HPDE6-E6E7 (cell line): ENCODE measurements at regions not wholly inside any gene's neighbourhood (a gene's known extent, or its start where the extent isn't known, plus 50 kb on each side); places are given as distances from the start of the nearest gene placed in this dataset.
A peak's percentile ranks its signal among the peaks of the same experiment; 100 is the strongest.
"Not testable (repeated sequence)": the region's sequence is repeated elsewhere in the genome, so short reads cannot be mapped to it uniquely, and the experiment has no call there.

Source experiments
- DNase-seq: peaks from one replicate; pipeline ENCODE4 v3.0.0; 2011; ENCODE audit warnings: missing footprints; ENCODE audit errors: extremely low spot score

DNA sequence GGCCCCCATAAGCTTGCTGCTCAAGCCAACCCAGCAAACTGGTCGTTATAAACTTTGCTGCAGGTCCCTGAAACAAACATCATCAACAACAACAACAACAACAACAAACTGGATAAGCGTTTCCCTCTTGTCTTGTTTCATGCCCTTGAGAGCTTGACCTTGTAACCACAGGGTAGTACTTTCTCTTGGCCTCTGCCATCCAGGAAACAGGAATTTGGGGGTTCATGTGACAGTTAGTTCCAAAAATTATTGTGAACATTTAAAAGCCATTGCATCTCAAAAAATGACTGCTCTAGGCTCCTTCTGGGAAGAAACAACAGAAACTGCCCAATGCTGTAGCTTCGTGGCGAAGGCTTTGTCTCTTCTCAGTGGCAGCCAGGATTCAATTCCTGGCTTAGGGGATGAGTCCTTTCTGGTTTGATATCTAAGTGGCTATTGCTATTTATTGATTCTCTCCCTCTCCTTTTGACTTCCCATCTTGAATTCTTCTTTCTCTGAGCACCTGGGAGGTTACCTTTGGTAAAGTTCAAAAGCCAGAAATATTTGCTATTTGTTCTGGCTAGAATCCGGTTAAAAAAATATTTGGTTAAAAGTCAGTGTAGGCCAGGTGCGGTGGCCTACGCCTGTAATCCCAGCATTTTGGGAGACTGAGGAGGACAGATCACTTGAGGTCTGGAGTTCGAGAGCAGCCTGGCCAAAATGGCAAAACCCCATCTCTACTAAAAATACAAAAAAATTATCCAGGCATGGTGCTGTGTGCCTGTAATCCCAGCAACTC, 52.0 kb upstream of the CPM start:
- no peak for DNase-seq

DNA sequence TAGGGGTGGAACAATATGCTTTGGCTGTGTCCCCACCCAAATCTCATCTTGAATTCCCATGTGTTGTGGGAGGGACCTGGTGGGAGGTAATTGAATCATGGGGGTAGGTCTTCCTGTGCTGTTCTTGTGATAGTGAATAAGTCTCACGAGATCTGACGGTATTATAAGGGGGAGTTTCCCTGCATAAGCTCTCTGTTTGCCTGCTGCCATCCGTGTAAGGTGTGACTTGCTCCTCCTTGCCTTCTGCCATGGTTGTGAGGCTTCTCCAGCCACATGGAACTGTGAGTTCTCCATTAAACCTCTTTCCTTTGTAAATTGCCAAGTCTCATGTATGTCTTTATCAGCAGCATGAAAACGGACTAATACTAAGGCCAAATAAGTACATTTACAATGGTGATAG, 64.6 kb upstream of the CPM start:
- not testable (repeated sequence) for DNase-seq

DNA sequence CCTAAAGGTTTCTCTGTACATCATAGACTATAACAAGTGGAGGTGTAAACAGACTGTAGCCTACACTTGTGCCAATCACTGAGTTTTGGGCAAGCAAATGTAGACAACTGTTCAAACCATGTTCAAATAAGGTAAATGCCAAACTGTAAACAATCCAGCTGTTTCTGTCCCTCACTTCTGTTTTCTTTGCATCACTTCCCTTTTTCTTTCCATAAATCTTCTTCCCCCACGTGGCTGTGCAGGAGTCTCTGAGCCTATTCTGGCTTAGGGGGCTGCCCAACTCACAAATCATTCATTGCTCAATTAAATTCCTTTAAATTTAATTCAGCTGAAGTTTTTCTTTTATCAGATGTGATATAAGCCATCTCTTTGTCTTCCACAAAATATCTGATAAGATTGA, 65.1 kb upstream of the CPM start:
- no peak for DNase-seq

DNA sequence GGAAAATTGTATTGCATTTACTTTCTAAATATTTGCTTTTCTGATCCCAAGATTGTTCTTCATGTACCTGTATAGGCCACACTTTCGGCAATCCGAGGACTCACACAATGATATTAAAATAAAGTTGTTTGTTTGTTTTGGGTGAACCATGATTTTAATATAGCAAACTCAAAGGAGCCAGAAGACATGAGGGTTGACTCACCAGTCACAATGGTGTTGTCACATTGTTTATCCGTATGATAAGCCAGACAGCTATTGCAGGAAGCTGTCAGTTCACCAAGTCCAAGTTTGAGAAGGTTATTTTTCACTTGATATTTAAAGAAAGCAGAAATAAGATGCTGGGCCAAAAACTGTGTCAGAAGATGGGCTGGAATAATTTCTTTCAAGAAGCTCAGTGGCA, 67.1 kb upstream of the CPM start:
- DNase-seq = no peak

DNA sequence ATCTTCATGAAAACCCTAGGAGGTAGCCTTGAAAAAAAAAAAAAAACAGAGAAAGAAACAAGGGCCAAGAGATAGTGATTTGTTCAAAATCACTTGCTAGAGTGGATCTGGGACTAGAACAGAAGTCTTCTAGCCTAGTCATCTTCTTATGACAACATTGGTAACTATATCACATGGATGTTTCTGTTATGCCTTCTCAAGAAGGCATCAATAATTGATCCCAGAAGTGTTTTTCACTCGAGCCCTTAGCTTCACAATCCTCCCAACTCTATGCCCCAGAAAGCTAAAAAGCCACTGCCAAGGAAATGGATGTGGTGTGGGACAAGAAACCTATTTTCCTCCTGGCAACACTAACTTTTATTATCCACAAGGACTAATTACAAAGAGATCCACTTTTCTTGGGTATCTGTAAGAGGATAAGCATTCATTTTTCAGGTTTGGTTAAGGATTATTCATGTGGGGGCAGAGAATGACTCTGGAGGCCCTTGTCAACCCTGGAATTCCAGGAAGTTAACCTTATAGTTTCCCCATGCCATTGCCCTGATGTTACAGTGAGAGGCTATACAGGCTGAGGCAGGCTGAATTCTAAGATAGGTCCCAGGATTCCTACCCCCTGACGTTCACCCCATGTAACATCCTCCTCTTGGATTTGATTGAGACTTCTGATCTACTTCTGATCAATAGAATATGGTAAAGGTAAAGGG, 67.7 kb upstream of the CPM start:
- DNase-seq = peak; percentile 57

DNA sequence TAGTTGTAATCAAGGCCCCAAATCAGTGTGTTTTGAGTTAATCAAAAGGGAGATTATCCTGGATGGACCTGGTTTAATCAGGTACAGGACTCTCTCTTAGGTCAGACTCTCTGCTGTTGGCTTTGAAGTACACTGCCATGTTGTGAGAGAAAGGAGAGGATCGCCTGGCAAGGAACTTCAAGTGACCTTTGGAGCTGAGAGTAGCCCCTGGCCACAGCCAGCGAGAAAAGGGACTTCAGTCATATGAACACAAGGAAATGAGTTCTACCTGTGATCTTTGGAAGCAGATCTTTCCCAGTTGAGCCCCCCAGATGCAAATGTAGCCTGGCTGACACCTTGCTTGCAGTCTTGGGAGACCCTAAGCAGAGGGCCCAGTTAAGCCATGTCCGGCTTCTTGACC, 68.3 kb upstream of the CPM start:
- DNase-seq = no peak

DNA sequence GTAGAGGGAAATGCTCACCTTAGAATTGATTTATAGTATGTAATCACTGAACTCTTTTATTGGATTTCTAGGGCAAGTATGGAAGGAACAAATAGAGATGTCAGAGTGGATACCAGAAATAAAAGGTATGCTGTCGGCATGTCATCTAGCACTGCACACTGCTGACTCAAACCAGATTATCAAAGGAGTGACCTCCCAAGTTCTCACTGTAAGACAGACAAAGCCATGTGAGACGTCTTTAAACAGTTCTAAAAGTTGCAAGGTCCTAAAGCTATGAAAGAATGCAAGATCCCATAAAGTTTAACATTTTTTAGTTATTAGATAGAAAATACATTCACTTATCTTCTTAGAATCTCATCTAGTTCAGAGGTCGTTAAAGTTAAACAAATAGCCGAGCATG, 70.0 kb upstream of the CPM start:
- DNase-seq = no peak

DNA sequence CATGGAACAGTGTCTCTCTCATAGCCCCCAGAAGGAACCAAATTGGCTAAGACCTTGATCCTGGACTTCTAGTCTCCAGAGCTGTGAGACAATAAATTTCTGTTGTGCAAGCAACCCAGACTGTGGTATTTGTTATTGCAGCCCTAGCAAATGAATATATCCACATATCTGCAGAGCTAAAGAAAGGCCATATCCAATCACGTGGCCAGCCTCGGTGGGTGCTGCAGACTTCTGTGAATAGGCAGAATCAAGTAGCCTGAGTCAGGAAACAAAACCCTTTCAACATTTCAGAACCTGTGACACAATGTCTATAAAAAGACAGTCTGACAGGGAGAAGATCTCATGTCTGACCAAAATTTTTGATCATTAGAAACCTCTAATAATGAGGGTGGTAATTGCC, 71.0 kb upstream of the CPM start:
- DNase-seq = no peak

DNA sequence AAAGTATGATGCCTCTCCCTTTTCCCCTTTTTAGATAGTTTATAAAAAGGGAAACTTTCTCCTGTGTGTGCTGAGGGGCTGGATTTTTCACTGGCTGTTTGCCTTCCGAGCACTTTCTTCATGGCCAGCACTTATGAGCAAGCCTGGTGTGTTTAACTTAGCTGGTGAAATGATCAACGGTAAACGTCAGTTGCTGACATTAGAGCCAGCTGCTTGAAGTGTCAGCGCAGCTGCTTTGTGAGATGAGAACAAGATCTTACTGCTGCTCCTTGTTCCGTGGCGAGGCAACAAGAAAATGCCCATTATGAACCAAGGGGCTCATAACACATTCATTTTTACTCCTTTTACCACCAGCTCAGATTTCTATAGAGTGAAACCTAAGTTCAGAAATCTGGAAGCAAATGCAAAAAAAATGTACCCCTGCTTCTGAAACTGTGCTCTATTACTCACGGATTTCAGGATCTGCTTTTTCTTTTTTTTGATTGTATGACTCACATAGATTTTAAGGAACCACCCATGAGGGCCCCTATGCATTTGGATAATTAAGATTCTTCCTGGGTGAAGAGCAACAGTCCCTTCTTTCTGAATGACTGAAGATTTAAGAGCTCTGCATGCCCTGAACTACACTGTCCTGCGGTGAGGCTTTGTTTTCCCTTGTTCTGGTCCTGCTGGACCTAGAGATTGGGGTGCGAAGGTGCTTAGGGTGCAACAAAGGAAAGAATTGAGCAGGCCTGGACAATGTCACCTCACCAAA, 74.3 kb upstream of the CPM start:
- no peak for DNase-seq

DNA sequence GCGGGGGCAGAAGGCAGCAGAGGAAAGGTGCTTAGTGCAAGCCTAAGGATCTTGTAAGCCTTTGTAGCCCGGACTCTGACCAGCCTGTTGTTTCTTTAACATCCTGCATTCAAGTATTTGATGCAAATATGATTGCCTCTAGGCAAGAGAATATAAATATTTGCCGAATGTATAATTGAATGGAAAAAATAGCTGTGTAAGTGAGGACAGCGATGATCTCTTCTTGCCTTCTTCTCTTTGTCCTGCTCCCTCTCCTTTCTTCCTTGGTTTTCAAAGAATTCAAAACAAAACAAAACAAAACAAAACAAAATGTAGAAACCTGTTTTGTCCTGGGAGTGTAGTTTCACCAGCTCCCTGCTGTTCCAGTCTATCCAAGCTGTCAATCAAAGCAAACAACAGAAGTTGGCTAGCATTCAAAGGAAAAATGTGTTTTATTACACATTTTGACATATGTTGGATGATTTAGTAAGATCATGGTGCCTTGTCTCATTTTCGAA, 74.9 kb upstream of the CPM start:
- no peak for DNase-seq

DNA sequence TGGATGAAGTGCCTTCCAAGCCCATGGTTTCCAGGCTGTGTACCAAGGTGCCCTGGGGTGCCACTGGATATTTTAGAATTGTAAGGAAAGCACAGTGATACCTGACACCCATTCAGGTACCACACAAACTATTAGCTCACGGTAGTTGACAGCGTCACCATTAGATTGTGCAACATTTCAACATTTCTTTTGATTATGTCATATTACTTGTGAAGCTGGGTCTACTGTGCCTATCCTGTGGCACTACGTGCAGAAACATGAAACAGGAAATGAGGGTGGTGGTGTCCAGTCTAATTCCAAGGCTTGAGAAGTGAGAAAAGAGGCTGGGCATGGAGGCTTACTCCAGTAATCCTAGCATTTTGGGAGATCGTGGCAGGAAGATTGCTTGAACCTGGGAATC, 75.5 kb upstream of the CPM start:
- peak; percentile 79 for DNase-seq

DNA sequence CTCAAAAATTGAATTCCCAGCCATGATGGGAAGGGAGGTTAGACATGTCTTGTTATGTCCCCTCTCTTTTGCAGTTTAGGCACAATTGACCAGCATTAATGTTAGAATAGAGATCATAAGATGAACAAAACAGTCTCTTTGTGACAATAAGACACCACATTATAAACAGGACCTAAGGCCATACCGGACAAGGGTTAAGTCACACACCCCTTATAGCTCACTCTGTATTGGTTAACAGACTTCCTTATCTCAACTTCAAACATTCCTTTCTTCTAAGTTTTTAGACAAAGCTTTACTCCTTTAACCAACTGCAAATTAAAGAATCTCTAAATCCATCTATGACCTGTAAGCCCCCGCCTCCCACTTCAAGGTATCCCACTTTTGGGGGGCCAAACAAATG, 81.1 kb upstream of the CPM start:
- no peak for DNase-seq

DNA sequence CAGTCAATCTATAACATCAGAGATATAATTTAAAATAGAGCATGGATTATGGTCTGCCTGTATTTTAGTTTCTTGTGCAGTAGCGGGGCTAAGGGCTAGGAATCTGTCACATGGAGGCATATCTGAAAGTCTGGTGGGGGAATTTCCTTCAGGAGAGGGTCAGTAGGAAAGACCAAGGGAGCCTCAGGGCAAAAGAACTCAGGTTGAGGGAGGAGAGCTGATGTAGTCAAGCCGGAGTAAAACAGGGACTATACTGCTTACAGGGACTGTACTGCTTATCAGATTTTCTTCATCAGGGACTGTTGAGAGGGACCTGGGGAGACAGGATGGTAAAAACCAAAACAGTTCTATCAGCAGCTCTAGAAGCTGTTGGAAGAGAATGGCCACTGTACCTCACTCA, 82.0 kb upstream of the CPM start:
- no peak for DNase-seq

DNA sequence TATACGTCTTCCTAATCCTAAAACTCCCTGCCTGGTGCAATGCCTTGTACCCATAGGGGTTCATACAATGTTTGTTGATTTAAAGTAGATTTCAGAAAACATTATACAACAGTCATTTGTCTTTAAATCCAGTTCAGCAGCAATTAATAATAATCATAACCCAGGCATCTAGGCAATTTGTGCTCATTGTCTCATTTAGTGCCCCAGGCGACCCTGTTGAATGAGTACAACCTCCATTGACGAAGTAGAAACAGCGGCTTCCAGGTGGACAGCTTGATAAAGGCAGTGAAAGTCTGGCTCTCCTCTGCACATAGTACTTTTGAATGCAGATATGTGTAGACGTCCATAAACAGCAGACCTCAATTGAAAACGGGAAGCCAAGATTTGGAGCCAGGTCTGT, 82.9 kb upstream of the CPM start:
- no peak for DNase-seq

DNA sequence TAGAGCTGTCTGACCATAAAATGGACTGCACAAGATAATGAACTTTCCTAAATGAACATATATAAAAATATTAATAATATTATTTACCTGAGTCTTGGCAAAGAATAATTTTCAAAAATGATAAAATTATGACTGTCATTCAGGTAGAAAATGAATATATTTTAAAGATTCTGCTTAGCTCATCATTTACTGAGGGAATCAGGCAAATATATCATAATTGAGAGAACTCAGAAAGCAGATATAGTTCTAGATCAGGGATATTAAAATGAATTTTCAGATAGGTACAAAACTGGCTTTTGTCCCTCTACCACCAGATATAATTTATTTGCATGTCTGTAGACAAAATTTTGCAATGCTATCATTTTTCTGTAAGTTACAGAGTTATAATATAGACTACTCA, 86.1 kb upstream of the CPM start:
- DNase-seq = no peak

DNA sequence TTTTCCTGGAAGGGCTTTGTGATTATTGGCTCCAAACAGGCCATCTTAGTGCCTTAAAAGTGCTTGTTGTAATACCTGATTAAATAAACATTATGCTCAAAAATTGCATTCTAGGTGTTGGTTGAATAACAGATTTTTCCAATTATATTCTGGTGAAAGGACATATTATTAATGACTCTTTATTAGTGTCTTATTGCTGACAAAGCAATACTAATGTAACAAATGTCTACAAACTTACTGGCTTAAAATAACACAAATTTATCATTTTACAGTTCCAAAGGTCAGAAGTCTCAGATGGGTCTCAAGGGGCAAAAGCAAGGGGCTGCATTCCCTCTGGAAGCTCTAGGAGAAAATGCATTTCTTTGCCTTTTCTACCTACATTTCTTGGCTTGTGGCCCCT, 86.9 kb upstream of the CPM start:
- no peak for DNase-seq

DNA sequence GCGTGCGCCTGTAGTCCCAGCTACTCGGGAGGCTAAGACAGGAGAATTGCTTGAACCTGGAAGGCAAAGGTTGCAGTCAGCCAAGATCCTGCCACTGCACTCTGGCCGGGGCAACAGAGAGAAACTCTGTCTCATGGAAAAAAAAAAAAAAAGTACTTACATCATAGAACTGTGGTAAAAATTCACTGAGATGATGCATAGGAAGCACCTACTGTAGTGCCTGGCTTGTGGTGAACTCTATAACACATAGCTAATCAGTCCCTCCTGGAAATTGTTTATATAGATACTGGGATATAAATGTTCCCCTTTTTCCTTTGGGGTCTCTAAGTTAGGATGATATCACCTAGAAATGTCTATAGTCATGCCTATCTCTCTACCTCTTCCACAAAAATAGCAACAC, 89.7 kb upstream of the CPM start:
- no peak for DNase-seq

DNA sequence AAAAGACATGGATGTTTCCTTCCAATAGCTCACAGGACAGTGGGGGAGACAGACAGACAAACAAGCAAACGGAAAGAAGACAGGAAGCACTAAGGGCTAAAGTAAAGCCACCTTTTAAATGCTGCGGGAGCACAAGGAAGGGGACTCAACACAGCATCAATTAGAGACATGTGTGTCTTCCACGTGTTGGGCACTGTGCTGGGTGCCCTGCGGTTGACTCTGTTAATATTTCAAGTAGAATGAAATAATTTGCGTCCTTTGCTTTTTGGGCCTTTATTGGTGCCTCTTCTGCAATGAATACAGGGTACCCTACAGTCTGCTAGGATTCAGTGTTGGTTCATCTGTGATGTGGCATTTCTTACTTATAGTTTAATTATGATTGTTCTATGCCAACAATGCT, 90.9 kb upstream of the CPM start:
- no peak for DNase-seq

DNA sequence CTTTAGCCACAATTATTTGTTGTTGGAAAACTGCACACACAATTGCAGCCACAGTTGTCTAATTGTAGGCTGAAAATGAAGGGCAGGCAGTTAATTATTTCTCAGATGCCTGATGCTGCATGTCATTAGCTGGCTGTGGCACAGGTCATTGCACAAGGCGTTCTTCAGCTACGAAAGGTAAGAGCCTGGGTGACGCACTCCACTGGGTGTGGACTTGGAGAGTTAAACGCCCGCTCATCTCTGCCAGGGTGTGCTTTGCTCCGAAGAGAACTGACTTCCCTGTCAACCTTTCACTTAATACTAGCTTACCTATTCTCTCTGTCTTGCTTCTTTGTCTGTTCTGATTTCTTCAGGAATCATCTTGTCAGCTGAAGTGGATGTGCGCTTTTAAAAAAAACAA, 91.4 kb upstream of the CPM start:
- peak; percentile 93 for DNase-seq

DNA sequence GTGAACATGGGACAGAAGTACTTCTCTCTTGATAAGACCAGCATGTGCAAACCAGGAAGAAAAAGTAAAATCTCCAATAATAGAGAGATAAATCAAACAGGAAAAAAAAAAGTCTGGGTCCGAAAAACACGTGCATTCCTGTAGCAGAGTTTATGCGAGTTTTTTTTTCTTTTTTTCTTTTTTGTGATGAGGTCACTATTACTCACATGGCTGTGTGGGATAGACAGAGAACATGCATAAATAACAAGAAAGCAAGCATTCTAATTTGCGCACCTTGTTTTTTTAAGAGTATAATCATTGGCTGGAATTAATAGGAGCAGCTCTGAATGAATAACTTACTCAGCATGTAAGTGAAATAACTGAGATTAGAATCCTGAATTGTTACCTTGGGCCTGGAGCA, 91.9 kb upstream of the CPM start:
- DNase-seq = no peak

DNA sequence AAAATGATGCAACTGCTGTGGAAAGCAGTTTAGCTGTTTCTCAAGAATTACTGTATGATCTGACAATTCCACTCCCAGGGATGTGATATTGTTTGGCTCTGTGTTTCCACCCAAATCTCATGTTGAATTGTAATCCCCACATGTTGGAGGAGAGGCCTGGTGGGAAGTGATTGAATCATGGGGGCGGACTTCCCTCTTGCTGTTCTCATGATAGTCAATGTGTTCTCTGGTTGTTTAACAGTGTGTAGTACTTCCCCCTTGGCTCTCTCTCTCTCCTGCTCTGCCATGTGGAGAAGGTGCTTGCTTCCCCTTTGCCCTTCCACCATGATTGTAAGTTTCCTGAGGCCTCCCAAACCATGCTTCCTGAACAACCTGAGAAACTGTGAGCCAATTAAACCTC, 93.4 kb upstream of the CPM start:
- DNase-seq = no peak

DNA sequence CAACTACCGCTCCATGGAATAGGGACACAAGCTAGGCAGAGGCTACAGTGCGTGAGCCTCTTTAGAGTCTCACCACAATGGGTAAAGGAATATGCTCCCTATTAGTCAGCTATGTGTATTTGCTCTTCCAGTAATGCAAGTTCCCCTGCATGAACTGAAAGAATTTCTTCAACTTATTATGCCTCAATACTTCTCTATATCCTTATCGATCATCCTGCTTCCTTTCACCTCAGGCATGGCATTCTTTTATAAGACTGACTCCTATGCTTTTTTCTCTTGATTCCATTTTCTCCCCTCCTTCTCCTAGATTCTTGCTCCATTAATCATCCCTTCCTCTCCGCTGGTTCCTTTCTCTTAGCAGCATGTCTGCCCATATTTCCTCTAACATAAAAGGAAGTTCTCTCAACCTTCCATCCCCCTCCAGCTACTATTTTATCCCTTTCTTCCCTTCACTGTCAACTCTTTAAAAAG, 94.5 kb upstream of the CPM start:
- DNase-seq = no peak
